HEK293 (cell line): ENCODE measurements at regions not wholly inside any gene's neighbourhood (a gene's known extent, or its start where the extent isn't known, plus 50 kb on each side); places are given as distances from the start of the nearest gene placed in this dataset.

Experiments
- CTCF ChIA-PET: fragments of 350-600 bp; formaldehyde crosslinking; extraction: SDS; loops from one replicate; lab custom pipeline; 2021; ENCODE audit warnings: antibody characterized with exemption; lab: Yijun Ruan, JAX
- POLR2A ChIA-PET: fragments of 300-600 bp; formaldehyde crosslinking; extraction: SDS; loops from one replicate; lab custom pipeline; 2020; ENCODE audit warnings: antibody characterized with exemption, inconsistent platforms; lab: Yijun Ruan, JAX
- H3K27ac ChIP-seq: fragments of 200-500 bp; sonication (Bioruptor generic); 2 replicates; pipeline ENCODE4 v1.5.1; 2014; ENCODE audit warnings: low read depth, low read length, control low read depth, inconsistent platforms; ENCODE audit errors: extremely low read depth
- H3K36me3 ChIP-seq, 2 experiments: fragments of 200-500 bp in 1 of 2; sonication (Bioruptor generic) in 1 of 2; 1 replicate in 1 of 2; 2 replicates in 1 of 2; pipeline ENCODE4 v1.5.1; 2014 to 2017; ENCODE audit warnings: inconsistent platforms in 2 of 2, low read length in 2 of 2; ENCODE audit not compliant: control insufficient read depth in 2 of 2, insufficient read depth in 1 of 2
- H3K4me1 ChIP-seq: fragments of 200-500 bp; sonication (Bioruptor generic); 2 replicates; pipeline ENCODE4 v1.5.1; 2014; ENCODE audit warnings: mild to moderate bottlenecking, low read length, inconsistent platforms; ENCODE audit not compliant: control insufficient read depth, insufficient read depth
- H3K4me3 ChIP-seq: 2 replicates; pipeline ENCODE4 v1.5.1; 2011; ENCODE audit warnings: low read depth, mild to moderate bottlenecking, control low read depth, low read length, moderate library complexity
- H3K9me3 ChIP-seq: fragments of 200-500 bp; sonication (Bioruptor generic); 2 replicates; pipeline ENCODE4 v1.5.1; 2014; ENCODE audit warnings: low read depth, low read length, inconsistent platforms; ENCODE audit not compliant: control insufficient read depth, insufficient read depth
- GLI4 ChIP-seq: fragments of 450-650 bp; formaldehyde crosslinking; IDR thresholded peaks from 2 replicates; pipeline ENCODE4 v1.5.1; 2016; ENCODE audit warnings: missing biosample characterization, missing genetic modification characterization
- IKZF3 ChIP-seq: fragments of 450-650 bp; IDR thresholded peaks from 2 replicates; pipeline ENCODE4 v1.5.0; 2018; ENCODE audit warnings: missing biosample characterization, mild to moderate bottlenecking, missing genetic modification characterization, moderate library complexity
- KLF7 ChIP-seq: fragments of 450-650 bp; formaldehyde crosslinking; IDR thresholded peaks from 2 replicates; pipeline ENCODE4 v1.5.1; 2016; ENCODE audit warnings: missing biosample characterization, missing genetic modification characterization, borderline replicate concordance
- OSR2 ChIP-seq: fragments of 450-650 bp; formaldehyde crosslinking; IDR thresholded peaks from 2 replicates; pipeline ENCODE4 v1.5.1; 2016; ENCODE audit warnings: missing biosample characterization, missing genetic modification characterization
- PRDM1 ChIP-seq: fragments of 450-650 bp; formaldehyde crosslinking; IDR thresholded peaks from 2 replicates; pipeline ENCODE4; 2016; ENCODE audit warnings: missing biosample characterization, missing genetic modification characterization
- SALL2 ChIP-seq: fragments of 450-650 bp; formaldehyde crosslinking; IDR thresholded peaks from 2 replicates; pipeline ENCODE4 v1.5.0; 2017; ENCODE audit warnings: missing biosample characterization, mild to moderate bottlenecking, missing genetic modification characterization, borderline replicate concordance
- ZFP69B ChIP-seq: fragments of 450-650 bp; formaldehyde crosslinking; IDR thresholded peaks from 2 replicates; pipeline ENCODE4 v1.5.1; 2016; ENCODE audit warnings: missing biosample characterization, missing genetic modification characterization
- ZNF10 ChIP-seq: fragments of 450-650 bp; formaldehyde crosslinking; IDR thresholded peaks from 2 replicates; pipeline ENCODE4 v1.5.1; 2017; ENCODE audit warnings: missing biosample characterization, missing genetic modification characterization
- ZNF114 ChIP-seq: fragments of 450-650 bp; formaldehyde crosslinking; IDR thresholded peaks from 2 replicates; pipeline ENCODE4 v1.5.0; 2017; ENCODE audit warnings: missing biosample characterization, missing genetic modification characterization
- ZNF132 ChIP-seq: fragments of 450-650 bp; formaldehyde crosslinking; IDR thresholded peaks from 2 replicates; pipeline ENCODE4 v1.5.1; 2017; ENCODE audit warnings: missing biosample characterization, missing genetic modification characterization, borderline replicate concordance
- ZNF155 ChIP-seq: fragments of 450-650 bp; formaldehyde crosslinking; IDR thresholded peaks from 2 replicates; pipeline ENCODE4 v1.5.1; 2016; ENCODE audit warnings: missing biosample characterization, missing genetic modification characterization
- ZNF16 ChIP-seq: fragments of 450-650 bp; formaldehyde crosslinking; IDR thresholded peaks from 2 replicates; pipeline ENCODE4 v1.5.1; 2016; ENCODE audit warnings: low read depth, missing biosample characterization, missing genetic modification characterization
- ZNF24 ChIP-seq: fragments of 450-650 bp; formaldehyde crosslinking; IDR thresholded peaks from 2 replicates; pipeline ENCODE4 v1.5.1; 2016; ENCODE audit warnings: missing biosample characterization, missing genetic modification characterization
- ZNF292 ChIP-seq: fragments of 450-650 bp; formaldehyde crosslinking; IDR thresholded peaks from 2 replicates; pipeline ENCODE4 v1.5.1; 2016; ENCODE audit warnings: low read depth, missing biosample characterization, missing genetic modification characterization, borderline replicate concordance
- ZNF335 ChIP-seq: fragments of 450-650 bp; formaldehyde crosslinking; conservative IDR thresholded peaks from 2 replicates; pipeline ENCODE4 v1.5.1; 2016; ENCODE audit warnings: missing biosample characterization, missing genetic modification characterization
- ZNF423 ChIP-seq: fragments of 450-650 bp; formaldehyde crosslinking; IDR thresholded peaks from 2 replicates; pipeline ENCODE4 v1.5.1; 2016; ENCODE audit warnings: missing biosample characterization, missing genetic modification characterization
- ZNF561 ChIP-seq: fragments of 450-650 bp; IDR thresholded peaks from 2 replicates; pipeline ENCODE4 v1.5.1; 2018; ENCODE audit warnings: missing biosample characterization, missing genetic modification characterization, borderline replicate concordance
- ZNF654 ChIP-seq: fragments of 450-650 bp; formaldehyde crosslinking; IDR thresholded peaks from 2 replicates; pipeline ENCODE4 v1.5.1; 2016; ENCODE audit warnings: low read depth, missing biosample characterization, missing genetic modification characterization
- ZNF664 ChIP-seq: fragments of 450-650 bp; formaldehyde crosslinking; IDR thresholded peaks from 2 replicates; pipeline ENCODE4 v1.5.1; 2016; ENCODE audit warnings: missing biosample characterization, missing genetic modification characterization
- ZNF707 ChIP-seq: fragments of 450-650 bp; formaldehyde crosslinking; IDR thresholded peaks from 2 replicates; pipeline ENCODE4 v1.5.1; 2016; ENCODE audit warnings: missing biosample characterization, missing genetic modification characterization
- ZNF76 ChIP-seq: fragments of 450-650 bp; formaldehyde crosslinking; IDR thresholded peaks from 2 replicates; pipeline ENCODE4; 2016; ENCODE audit warnings: low read depth, missing biosample characterization, missing genetic modification characterization, borderline replicate concordance
- ZNF768 ChIP-seq: fragments of 450-650 bp; formaldehyde crosslinking; IDR thresholded peaks from 2 replicates; pipeline ENCODE4 v1.5.1; 2018; ENCODE audit warnings: missing biosample characterization, mild to moderate bottlenecking, missing genetic modification characterization
- ZNF777 ChIP-seq: fragments of 450-650 bp; formaldehyde crosslinking; IDR thresholded peaks from 2 replicates; pipeline ENCODE4 v1.5.1; 2017; ENCODE audit warnings: missing biosample characterization, missing genetic modification characterization, borderline replicate concordance
- ZNF791 ChIP-seq: fragments of 450-650 bp; formaldehyde crosslinking; IDR thresholded peaks from 2 replicates; pipeline ENCODE4 v1.5.1; 2016; ENCODE audit warnings: missing biosample characterization, missing genetic modification characterization
- ZSCAN30 ChIP-seq: fragments of 450-650 bp; IDR thresholded peaks from 2 replicates; pipeline ENCODE4 v1.5.1; 2018; ENCODE audit warnings: missing biosample characterization, mild to moderate bottlenecking, missing genetic modification characterization, moderate library complexity
- TF ChIP-seq, protein P1 (sequence below): fragments of 450-650 bp; formaldehyde crosslinking; IDR thresholded peaks from 2 replicates; pipeline ENCODE4 v1.5.1; 2016; ENCODE audit warnings: missing biosample characterization, missing genetic modification characterization

DNA sequence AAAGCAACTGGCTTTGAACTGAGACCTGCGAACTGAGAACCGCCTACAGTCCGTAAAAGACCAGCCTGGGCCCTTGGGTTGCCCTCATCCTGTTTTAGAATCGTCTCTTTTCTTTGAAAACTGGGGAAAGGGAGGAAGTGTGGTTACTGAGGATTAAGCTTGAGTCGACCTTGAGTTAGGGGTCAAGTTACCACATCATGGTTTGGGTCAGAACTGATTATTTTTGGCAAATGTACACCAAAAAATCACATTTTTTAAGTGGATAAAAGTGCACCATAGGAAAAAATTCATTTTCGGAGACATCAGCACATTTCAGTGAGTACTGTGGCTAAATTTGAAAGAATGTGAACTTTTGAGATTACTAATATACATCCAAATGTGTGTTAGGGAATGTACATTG is 76.9 kb upstream of the KAZN start:
- ChIA-PET POLR2A (no interaction called here), CTCF (interaction anchor here (1.5 kb wide), 1 partner anchor 25 kb away, joined by 4 read pairs; no protein-coding TSS in a partner anchor)
- TF ChIP-seq ZSCAN30 (no peak), ZNF768 (no peak), OSR2 (tag by site-specific recombination) (no peak)
- Histone ChIP-seq H3K4me1 (no peaks in the 10 kb centered on the region), H3K9me3 (no peaks in the 10 kb centered on the region), H3K27ac (no peak overlapping the region), H3K4me3 (no peak overlapping the region), H3K36me3 (no peaks in the 10 kb centered on the region)

DNA sequence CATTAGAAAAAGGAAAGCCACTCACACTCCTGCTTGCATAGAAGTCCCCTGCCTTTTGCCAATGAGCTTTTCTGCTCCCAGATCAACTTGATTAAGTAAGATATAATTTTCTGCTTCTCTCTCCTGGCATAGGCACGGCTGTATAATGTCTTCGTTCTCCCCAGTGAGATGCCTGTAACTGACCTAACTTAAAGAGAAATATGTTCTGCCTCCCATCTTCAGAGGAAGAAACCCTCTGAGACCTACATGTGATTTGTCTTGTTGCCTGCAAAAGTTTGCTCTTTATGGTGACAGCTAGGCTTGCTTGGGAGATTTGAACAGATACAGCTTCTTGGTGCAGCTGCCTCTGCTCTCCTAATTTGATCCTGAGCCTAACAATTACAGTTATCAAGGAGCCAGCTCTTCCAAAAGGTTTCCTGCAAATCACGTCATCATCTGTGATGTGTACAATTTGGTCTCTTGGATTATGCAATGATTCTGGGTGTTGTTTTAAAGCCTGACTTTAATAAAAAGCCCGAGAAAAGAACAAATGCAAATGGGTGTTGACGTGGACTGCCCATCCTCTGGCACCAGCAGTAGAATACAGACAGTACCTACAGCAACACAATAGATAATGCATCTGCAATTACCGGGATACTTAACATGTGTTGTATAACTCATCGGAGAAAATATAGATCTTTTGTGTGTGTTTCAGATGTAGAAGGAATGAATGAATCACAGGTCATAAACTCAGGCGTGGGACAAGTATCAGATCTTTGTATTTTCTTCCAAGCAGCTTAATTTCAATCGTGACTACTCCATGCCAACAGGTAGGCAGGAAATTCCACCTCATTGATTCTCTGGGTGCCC is 76.2 kb upstream of the KAZN start:
- POLR2A ChIA-PET, result no interaction called here
- Histone ChIP-seq H3K9me3 (no peaks in the 10 kb centered on the region), H3K27ac (no peak overlapping the region), H3K4me1 (no peaks in the 10 kb centered on the region), H3K4me3 (no peak overlapping the region), H3K36me3 (no peaks in the 10 kb centered on the region)
- CTCF ChIA-PET, result interaction anchor here (0.7 to 1.5 kb wide), 3 partner anchors 24 to 131 kb away, joined by 4 read pairs; no protein-coding TSS in a partner anchor
- no peak for TF ChIP-seq KLF7 (tag by site-specific recombination)
- no peak for TF ChIP-seq ZNF114
- TF ChIP-seq ZNF292 (tag by site-specific recombination), result no peak

DNA sequence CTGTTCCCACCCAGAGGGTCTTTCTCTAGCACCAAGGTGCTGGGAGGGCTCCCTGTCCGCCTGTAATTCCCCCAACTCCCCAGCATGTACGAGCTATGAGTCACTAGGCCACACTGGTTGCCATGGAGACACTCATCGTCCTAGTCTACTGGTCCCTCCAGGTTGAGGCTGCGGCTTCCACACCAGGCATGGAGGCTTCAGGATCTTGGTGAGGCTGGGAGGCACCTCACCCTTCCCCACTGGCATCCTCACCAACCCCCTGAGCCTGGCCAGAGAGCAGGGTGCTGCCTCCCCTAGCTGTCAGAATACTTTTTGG is 75.6 kb upstream of the KAZN start:
- ChIA-PET POLR2A (no interaction called here), CTCF (interaction anchor here (0.7 to 1.5 kb wide), 3 partner anchors 23 to 132 kb away, joined by 4 read pairs; no protein-coding TSS in a partner anchor)
- no peaks in the 10 kb centered on the region for H3K4me1 ChIP-seq
- no peak overlapping the region for H3K27ac ChIP-seq
- no peak overlapping the region for H3K4me3 ChIP-seq
- no peaks in the 10 kb centered on the region for H3K9me3 ChIP-seq
- no peaks in the 10 kb centered on the region for H3K36me3 ChIP-seq
- TF ChIP-seq ZNF561 (tag by site-specific recombination) (no peak), ZNF16 (no peak), ZNF335 (tag by site-specific recombination) (no peak), ZNF155 (no peak), ZNF423 (tag by site-specific recombination) (no peak), GLI4 (tag by site-specific recombination) (no peak), ZNF24 (tag by site-specific recombination) (no peak), ZNF707 (tag by site-specific recombination) (no peak), IKZF3 (tag by site-specific recombination) (no peak), ZNF10 (tag by site-specific recombination) (no peak)
- TF ChIP-seq, protein P1, sequence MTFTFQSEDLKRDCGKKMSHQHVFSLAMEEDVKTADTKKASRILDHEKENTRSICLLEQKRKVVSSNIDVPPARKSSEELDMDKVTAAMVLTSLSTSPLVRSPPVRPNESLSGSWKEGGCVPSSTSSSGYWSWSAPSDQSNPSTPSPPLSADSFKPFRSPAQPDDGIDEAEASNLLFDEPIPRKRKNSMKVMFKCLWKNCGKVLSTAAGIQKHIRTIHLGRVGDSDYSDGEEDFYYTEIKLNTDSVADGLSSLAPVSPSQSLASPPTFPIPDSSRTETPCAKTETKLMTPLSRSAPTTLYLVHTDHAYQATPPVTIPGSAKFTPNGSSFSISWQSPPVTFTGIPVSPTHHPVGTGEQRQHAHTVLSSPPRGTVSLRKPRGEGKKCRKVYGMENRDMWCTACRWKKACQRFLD (tag by site-specific recombination), result no peak

DNA sequence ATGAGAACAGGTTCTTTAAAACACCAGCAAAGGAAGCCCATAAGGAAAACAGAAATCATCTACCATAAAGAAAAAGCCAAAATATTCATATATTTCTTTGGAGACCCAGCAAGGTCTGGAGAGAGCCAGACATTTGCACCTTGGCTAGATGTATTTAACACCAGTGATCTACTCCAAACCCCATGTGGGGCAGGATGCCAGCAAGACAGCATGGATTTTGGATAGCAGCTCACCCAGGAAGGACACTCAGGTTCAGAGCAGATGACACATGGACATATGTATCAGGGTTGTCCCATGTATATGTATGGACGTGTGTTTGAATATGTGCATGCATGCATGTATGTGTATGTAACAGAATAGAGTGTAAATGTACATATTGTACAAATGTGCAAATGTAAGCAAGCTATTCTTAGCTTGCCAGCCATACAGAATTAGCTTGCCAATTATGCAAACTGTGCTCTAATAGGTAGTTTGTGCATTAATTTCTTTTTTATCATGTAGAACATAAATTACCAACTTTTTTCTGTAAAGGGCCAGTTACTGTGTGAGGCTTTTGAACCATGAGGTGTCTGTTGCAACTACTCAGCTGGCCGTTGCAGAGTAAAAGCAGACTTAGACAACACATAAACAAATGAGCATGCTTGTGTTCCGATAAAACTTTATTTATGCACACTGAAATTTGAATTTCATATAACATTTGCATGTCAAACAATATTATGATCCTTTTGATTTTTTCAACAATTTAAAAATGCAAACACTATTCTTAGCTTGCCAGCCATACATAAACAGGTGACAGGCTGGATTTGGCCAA is 73.5 kb upstream of the KAZN start:
- TF ChIP-seq ZNF155 (no peak), ZNF791 (no peak), ZFP69B (tag by site-specific recombination) (no peak), SALL2 (tag by site-specific recombination) (no peak), ZNF654 (tag by site-specific recombination) (no peak), ZNF777 (tag by site-specific recombination) (no peak), ZNF664 (tag by site-specific recombination) (no peak), IKZF3 (tag by site-specific recombination) (no peak), ZNF132 (tag by site-specific recombination) (no peak), ZNF76 (tag by site-specific recombination) (no peak), PRDM1 (tag by site-specific recombination) (no peak)
- POLR2A ChIA-PET, result no interaction called here
- H3K27ac ChIP-seq, result no peak overlapping the region
- H3K36me3 ChIP-seq, result no peaks in the 10 kb centered on the region
- no peaks in the 10 kb centered on the region for H3K9me3 ChIP-seq
- CTCF ChIA-PET, result no interaction called here
- H3K4me1 ChIP-seq, result no peaks in the 10 kb centered on the region
- no peak overlapping the region for H3K4me3 ChIP-seq
